ENCODE measurements at regions not wholly inside any gene's neighbourhood (a gene's known extent, or its start where the extent isn't known, plus 50 kb on each side); places are given as distances from the start of the nearest gene placed in this dataset.

- Histone ChIP-seq H3K9ac (ENCODE audit: low read depth in 1 of 2, low read length in 2 of 2) (no peak overlapping the region), H3K36me3 (ENCODE audit: control insufficient read depth in 4 of 4, insufficient read depth in 3 of 4, low read depth in 1 of 4, low read length in 3 of 4) (no peaks in the 10 kb centered on the region), H3K9me3 (ENCODE audit: control insufficient read depth in 4 of 4, low read length in 3 of 4) (no peaks in the 10 kb centered on the region), H3K27me3 (ENCODE audit: control insufficient read depth in 4 of 4, insufficient read depth in 4 of 4, low read length in 3 of 4) (peaks cover 0 to 4% (median 0%) of the 10 kb centered on the region in 4 donors), H3K4me3 (ENCODE audit: low read depth in 1 of 3, low read length in 3 of 3) (no peak overlapping the region), H3K4me1 (ENCODE audit: control insufficient read depth in 4 of 4, insufficient read depth in 4 of 4, low read length in 3 of 4) (no peaks in the 10 kb centered on the region), H3K27ac (ENCODE audit: low read depth in 1 of 2, low read length in 2 of 2) (no peak overlapping the region)
- DNase-seq (ENCODE audit: low spot score), result no peak
- TF ChIP-seq NR2F2 (IDR thresholded peaks at IDR 0.05) (no peak), FOXA1 (IDR thresholded peaks at IDR 0.05) (no peak), RXRA (IDR thresholded peaks at IDR 0.05) (no peak), YY1 (IDR thresholded peaks at IDR 0.05) (no peak), HNF4G (IDR thresholded peaks at IDR 0.05) (no peak), GABPA (IDR thresholded peaks at IDR 0.05 in 1 of 2, conservative IDR thresholded peaks at IDR 0.05 in 1 of 2) (no peak), ATF3 (IDR thresholded peaks at IDR 0.05) (no peak), CTCF (IDR thresholded peaks at IDR 0.05; ENCODE audit: low read depth, low read length, missing input control) (no peak), SP1 (IDR thresholded peaks at IDR 0.05) (no peak), JUND (IDR thresholded peaks at IDR 0.05) (no peak), FOXA2 (IDR thresholded peaks at IDR 0.05) (no peak), MAX (IDR thresholded peaks at IDR 0.05) (no peak), TAF1 (conservative IDR thresholded peaks at IDR 0.05) (no peak), RAD21 (IDR thresholded peaks at IDR 0.05) (no peak), ZBTB33 (IDR thresholded peaks at IDR 0.05) (no peak), EGR1 (IDR thresholded peaks at IDR 0.05; ENCODE audit: low read depth in 2 of 2) (no peak), HNF4A (conservative IDR thresholded peaks at IDR 0.05) (no peak), REST (IDR thresholded peaks at IDR 0.05) (no peak)
- 94% methylated on average over 2 of the region's 2 CpGs for WGBS
These were observed 71.4 kb downstream of the GLRX5 start for GRCh38 chr14:95606266-95606665.

All from liver (tissue), 8 donors.